Activated CD8-positive, alpha-beta T cell treated with anti-CD3 and anti-CD28 coated beads for 36 hours (primary cell): ENCODE measurements at regions not wholly inside any gene's neighbourhood (a gene's known extent, or its start where the extent isn't known, plus 50 kb on each side); places are given as distances from the start of the nearest gene placed in this dataset.

ENCODE experiments used
- ATAC-seq: fragments of 200-7000 bp; cut with Tn5 transposase; one replicate; pipeline ENCODE4 v1.10.0; 2021; ENCODE audit warnings: mild to moderate bottlenecking, moderate library complexity
- CTCF ChIA-PET: fragments of 350-600 bp; sonication (Branson Sonifier 250); formaldehyde crosslinking; loops from one replicate; lab custom pipeline; 2021; ENCODE audit warnings: antibody characterized with exemption; lab: Charles Lee
- POLR2A ChIA-PET: fragments of 350-600 bp; sonication (Branson Sonifier 250); formaldehyde crosslinking; loops from one replicate; lab custom pipeline; 2021; ENCODE audit warnings: antibody characterized with exemption; lab: Charles Lee
- DNase-seq: peaks from one replicate; pipeline ENCODE4 v3.0.0-alpha.2; 2020
- H3K27ac Mint-ChIP-seq: one replicate; pipeline ENCODE4 v1.8.0; 2021; ENCODE audit warnings: mild to moderate bottlenecking, mixed read lengths
- H3K27me3 Mint-ChIP-seq: one replicate; pipeline ENCODE4 v1.8.0; 2021; ENCODE audit warnings: mixed read lengths
- H3K36me3 Mint-ChIP-seq: one replicate; pipeline ENCODE4 v1.8.0; 2021; ENCODE audit warnings: low read depth, mixed read lengths
- H3K4me1 Mint-ChIP-seq: one replicate; pipeline ENCODE4 v1.8.0; 2021; ENCODE audit warnings: low read depth, mixed read lengths
- H3K4me3 Mint-ChIP-seq: one replicate; pipeline ENCODE4 v1.8.0; 2021; ENCODE audit warnings: mild to moderate bottlenecking, moderate library complexity, mixed read lengths
- H3K9me3 Mint-ChIP-seq: one replicate; pipeline ENCODE4 v1.8.0; 2021; ENCODE audit warnings: mixed read lengths
- CTCF ChIP-seq: fragments of 200-600 bp; IDR thresholded peaks from one replicate; pipeline ENCODE4 v1.8.0; 2022; ENCODE audit warnings: antibody characterized with exemption, mild to moderate bottlenecking
- intact Hi-C: fragments of 100-400 bp; cut with micrococcal nuclease; formaldehyde crosslinking; loops from one replicate; pipeline ENCODE4 v1.10.0; 2022

GRCh38 chr2:236941551-236941950, 144.1 kb upstream of the COPS8 start:
- H3K4me1 Mint-ChIP-seq = peaks cover 4% of the 10 kb centered on the region
- no peak overlapping the region for H3K4me3 Mint-ChIP-seq
- H3K36me3 Mint-ChIP-seq = no peaks in the 10 kb centered on the region
- ATAC-seq = no peak
- no peak overlapping the region for H3K27ac Mint-ChIP-seq
- H3K9me3 Mint-ChIP-seq = no peaks in the 10 kb centered on the region
- ChIA-PET POLR2A (no interaction called here), CTCF (interaction anchor here (1.0 kb wide), 1 partner anchor 57 kb away, joined by 3 read pairs; no protein-coding TSS in a partner anchor)
- intact Hi-C loops = no loop called here
- TF ChIP-seq CTCF = no peak
- no peaks in the 10 kb centered on the region for H3K27me3 Mint-ChIP-seq
- no peak for DNase-seq

GRCh38 chr2:236942554-236942953, 143.1 kb upstream of the COPS8 start:
- Mint-ChIP-seq H3K4me1 (peaks cover 4% of the 10 kb centered on the region), H3K27me3 (no peaks in the 10 kb centered on the region), H3K4me3 (no peak overlapping the region), H3K9me3 (no peaks in the 10 kb centered on the region), H3K36me3 (no peaks in the 10 kb centered on the region), H3K27ac (no peak overlapping the region)
- intact Hi-C loops = no loop called here
- CTCF ChIA-PET = no interaction called here
- POLR2A ChIA-PET = no interaction called here
- DNase-seq (no peak), ATAC-seq (peak; percentile 55)
- no peak for TF ChIP-seq CTCF

GRCh38 chr2:236943068-236943467, 142.6 kb upstream of the COPS8 start:
- DNase-seq = no peak
- POLR2A ChIA-PET = no interaction called here
- Mint-ChIP-seq H3K9me3 (no peaks in the 10 kb centered on the region), H3K4me1 (peaks cover 4% of the 10 kb centered on the region), H3K27me3 (no peaks in the 10 kb centered on the region), H3K27ac (no peak overlapping the region), H3K4me3 (no peak overlapping the region), H3K36me3 (no peaks in the 10 kb centered on the region)
- intact Hi-C loops = no loop called here
- ATAC-seq = no peak
- TF ChIP-seq CTCF = no peak
- CTCF ChIA-PET = no interaction called here

- no peak for TF ChIP-seq CTCF
- Mint-ChIP-seq H3K27me3 (no peaks in the 10 kb centered on the region), H3K36me3 (no peaks in the 10 kb centered on the region), H3K9me3 (no peaks in the 10 kb centered on the region), H3K4me1 (peaks cover 4% of the 10 kb centered on the region), H3K4me3 (no peak overlapping the region), H3K27ac (no peak overlapping the region)
- ATAC-seq = no peak
- intact Hi-C loops = no loop called here
- DNase-seq = no peak
- CTCF ChIA-PET = no interaction called here
- POLR2A ChIA-PET = no interaction called here
These were observed 141.7 kb upstream of the COPS8 start for GRCh38 chr2:236943841-236944513.

- ChIA-PET CTCF (no interaction called here), POLR2A (no interaction called here)
- Mint-ChIP-seq H3K27me3 (no peaks in the 10 kb centered on the region), H3K36me3 (no peaks in the 10 kb centered on the region), H3K4me3 (no peak overlapping the region), H3K27ac (no peak overlapping the region), H3K9me3 (no peaks in the 10 kb centered on the region), H3K4me1 (peaks cover 4% of the 10 kb centered on the region)
- DNase-seq (no peak), ATAC-seq (no peak)
- TF ChIP-seq CTCF = no peak
- intact Hi-C loops = no loop called here
These were observed 141.1 kb upstream of the COPS8 start for GRCh38 chr2:236944561-236944960.
